Occipital lobe (tissue), 1 donor: ENCODE measurements at regions not wholly inside any gene's neighbourhood (a gene's known extent, or its start where the extent isn't known, plus 50 kb on each side); places are given as distances from the start of the nearest gene placed in this dataset.

ENCODE experiments used
- DNase-seq: peaks from one replicate; lab custom pipeline; 2025; lab: John Stamatoyannopoulos, UW

- DNase-seq = no peak
Observed at GRCh38 chr1:232249861-232250777, 379.8 kb downstream of the SIPA1L2 start.

- DNase-seq = no peak
Observed at GRCh38 chr1:232249339-232249738, 380.6 kb downstream of the SIPA1L2 start.

- no peak for DNase-seq
Observed at GRCh38 chr1:232248276-232248820, 381.6 kb downstream of the SIPA1L2 start.

GRCh38 chr1:232247669-232248068 is 382.3 kb downstream of the SIPA1L2 start:
- no peak for DNase-seq

- DNase-seq = no peak
Observed at GRCh38 chr1:232244426-232244825, 385.5 kb downstream of the SIPA1L2 start.

- DNase-seq = no peak
Observed at GRCh38 chr1:232239998-232240397, 389.9 kb downstream of the SIPA1L2 start.

- DNase-seq = no peak
Observed at GRCh38 chr1:232239522-232239921, 390.4 kb downstream of the SIPA1L2 start.

- no peak for DNase-seq
Observed at GRCh38 chr1:232238009-232238408, 391.9 kb downstream of the SIPA1L2 start.

GRCh38 chr1:232227306-232227705 is 402.6 kb downstream of the SIPA1L2 start:
- DNase-seq = no peak

GRCh38 chr1:232226197-232226712 is 403.7 kb downstream of the SIPA1L2 start:
- no peak for DNase-seq

- DNase-seq = no peak
Observed at GRCh38 chr1:232225336-232226131, 404.4 kb downstream of the SIPA1L2 start.

- no peak for DNase-seq
Observed at GRCh38 chr1:232223887-232224286, 406.0 kb downstream of the SIPA1L2 start.

- no peak for DNase-seq
Observed at GRCh38 chr1:232223183-232223708, 406.7 kb downstream of the SIPA1L2 start.

GRCh38 chr1:232222614-232223013 is 407.3 kb downstream of the SIPA1L2 start:
- DNase-seq = no peak

- no peak for DNase-seq
Observed at GRCh38 chr1:232221802-232222499, 408.0 kb downstream of the SIPA1L2 start.

GRCh38 chr1:232218955-232219865 is 410.7 kb downstream of the SIPA1L2 start:
- no peak for DNase-seq

- DNase-seq = no peak
Observed at GRCh38 chr1:232213928-232214327, 416.0 kb downstream of the SIPA1L2 start.

GRCh38 chr1:232212253-232212652 is 417.7 kb downstream of the SIPA1L2 start:
- DNase-seq = no peak

GRCh38 chr1:232211149-232211548 is 418.8 kb downstream of the SIPA1L2 start:
- no peak for DNase-seq

GRCh38 chr1:232209357-232209756 is 420.6 kb downstream of the SIPA1L2 start:
- no peak for DNase-seq
